ENCODE measurements at regions not wholly inside any gene's neighbourhood (a gene's known extent, or its start where the extent isn't known, plus 50 kb on each side); places are given as distances from the start of the nearest gene placed in this dataset.
"Not testable (repeated sequence)": the region's sequence is repeated elsewhere in the genome, so short reads cannot be mapped to it uniquely, and the experiment has no call there.

- no peak for DNase-seq (ENCODE audit: low read depth in 2 of 2)
Measured at GRCh38 chr6:115441651-115442050, 619.0 kb downstream of the FRK start.

- DNase-seq (ENCODE audit: low read depth in 2 of 2) = no peak
Measured at GRCh38 chr6:115415378-115415777, 645.3 kb downstream of the FRK start.

- not testable (repeated sequence) for DNase-seq (ENCODE audit: low read depth in 2 of 2)
Measured at GRCh38 chr6:115414916-115415315, 645.8 kb downstream of the FRK start.

GRCh38 chr6:115411756-115412155 is 648.9 kb downstream of the FRK start:
- DNase-seq (ENCODE audit: low read depth in 2 of 2) = no peak

- DNase-seq (ENCODE audit: low read depth in 2 of 2) = no peak
Measured at GRCh38 chr6:115404446-115404845, 656.2 kb downstream of the FRK start.

GRCh38 chr6:115398607-115399006 is 662.1 kb downstream of the FRK start:
- no peak for DNase-seq (ENCODE audit: low read depth in 2 of 2)

GRCh38 chr6:115396112-115396906 is 664.4 kb downstream of the FRK start:
- no peak for DNase-seq (ENCODE audit: low read depth in 2 of 2)

GRCh38 chr6:115393821-115394220 is 666.9 kb downstream of the FRK start:
- no peak for DNase-seq (ENCODE audit: low read depth in 2 of 2)

- DNase-seq (ENCODE audit: low read depth in 2 of 2) = no peak
Measured at GRCh38 chr6:115370202-115370601, 690.5 kb downstream of the FRK start.

- no peak for DNase-seq (ENCODE audit: low read depth in 2 of 2)
Measured at GRCh38 chr6:115365783-115366182, 694.9 kb downstream of the FRK start.

GRCh38 chr6:115363379-115363778 is 697.3 kb downstream of the FRK start:
- no peak for DNase-seq (ENCODE audit: low read depth in 2 of 2)

- no peak for DNase-seq (ENCODE audit: low read depth in 2 of 2)
Measured at GRCh38 chr6:115362234-115362633, 698.5 kb downstream of the FRK start.

GRCh38 chr6:115360602-115361325 is 699.9 kb downstream of the FRK start:
- DNase-seq (ENCODE audit: low read depth in 2 of 2) = no peak

GRCh38 chr6:115358616-115359015 is 702.1 kb downstream of the FRK start:
- DNase-seq (ENCODE audit: low read depth in 2 of 2) = no peak

- no peak for DNase-seq (ENCODE audit: low read depth in 2 of 2)
Measured at GRCh38 chr6:115356371-115356770, 704.3 kb downstream of the FRK start.

- no peak for DNase-seq (ENCODE audit: low read depth in 2 of 2)
Measured at GRCh38 chr6:115323001-115323400, 737.7 kb downstream of the FRK start.

GRCh38 chr6:115319823-115320222 is 740.9 kb downstream of the FRK start:
- no peak for DNase-seq (ENCODE audit: low read depth in 2 of 2)

GRCh38 chr6:115310156-115310555 is 750.5 kb downstream of the FRK start:
- no peak for DNase-seq (ENCODE audit: low read depth in 2 of 2)

GRCh38 chr6:115302731-115303130 is 758.0 kb downstream of the FRK start:
- no peak for DNase-seq (ENCODE audit: low read depth in 2 of 2)

GRCh38 chr6:115287467-115287866 is 773.2 kb downstream of the FRK start:
- DNase-seq (ENCODE audit: low read depth in 2 of 2) = no peak

- DNase-seq (ENCODE audit: low read depth in 2 of 2) = no peak
Measured at GRCh38 chr6:115276881-115277565, 783.7 kb downstream of the FRK start.

GRCh38 chr6:115272311-115272710 is 788.4 kb downstream of the FRK start:
- no peak for DNase-seq (ENCODE audit: low read depth in 2 of 2)

- no peak for DNase-seq (ENCODE audit: low read depth in 2 of 2)
Measured at GRCh38 chr6:115271434-115271833, 789.3 kb downstream of the FRK start.
